GM20431 (cell line): ENCODE measurements at regions not wholly inside any gene's neighbourhood (a gene's known extent, or its start where the extent isn't known, plus 50 kb on each side); places are given as distances from the start of the nearest gene placed in this dataset.
"Not testable (repeated sequence)": the region's sequence is repeated elsewhere in the genome, so short reads cannot be mapped to it uniquely, and the experiment has no call there.

Experiments used
- in situ Hi-C: fragments of 300-500 bp; cut with MseI, MboI; formaldehyde crosslinking; loops from one replicate; pipeline ENCODE4 v1.15.0; 2020; ENCODE audit warnings: low sequenced_read_pairs; ENCODE audit not compliant: unreplicated experiment

DNA sequence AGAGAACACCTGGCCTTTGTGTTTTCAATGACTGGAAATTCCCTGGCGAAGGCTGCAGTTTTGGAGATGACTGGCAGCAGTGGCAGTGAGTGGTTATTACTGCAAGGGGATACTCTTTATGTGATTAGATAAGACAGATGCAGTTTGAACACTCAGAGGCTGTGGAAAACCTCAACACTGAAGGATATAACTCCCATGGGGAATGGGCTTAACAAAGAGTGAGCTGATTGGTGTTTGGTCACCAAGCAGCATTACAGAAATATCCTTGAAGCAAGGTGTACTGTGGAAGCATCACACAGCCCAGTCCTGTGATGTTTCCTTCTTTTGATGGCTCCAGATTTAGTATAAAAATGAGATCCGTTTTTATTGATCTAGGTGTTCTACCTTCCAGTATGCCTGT lies 490.7 kb upstream of the PTPRD start:
- in situ Hi-C loops = no loop called here

DNA sequence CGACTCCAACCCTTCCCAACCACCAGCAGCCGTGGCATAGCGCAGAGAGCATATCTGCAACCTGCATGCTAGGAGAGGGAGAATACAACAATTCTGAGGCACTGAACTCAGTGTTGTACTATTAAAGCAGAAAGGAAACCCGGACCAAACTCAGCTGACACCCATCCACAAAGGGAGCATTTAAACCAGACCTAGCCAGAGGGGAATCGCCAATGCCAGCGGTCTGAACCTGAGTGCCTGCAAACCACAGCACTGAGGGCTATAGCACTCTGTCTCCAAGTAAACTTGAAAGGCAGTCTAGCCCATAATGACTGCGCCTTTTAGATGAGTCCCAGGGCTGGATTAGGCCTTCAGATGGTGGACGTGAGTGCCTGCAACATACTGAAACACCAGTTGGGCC lies 494.4 kb upstream of the PTPRD start:
- in situ Hi-C loops = no loop called here

GRCh38 chr9:11128156-11128555 lies 515.4 kb upstream of the PTPRD start:
- in situ Hi-C loops = no loop called here

GRCh38 chr9:11135851-11136250 lies 523.0 kb upstream of the PTPRD start:
- in situ Hi-C loops = no loop called here

DNA sequence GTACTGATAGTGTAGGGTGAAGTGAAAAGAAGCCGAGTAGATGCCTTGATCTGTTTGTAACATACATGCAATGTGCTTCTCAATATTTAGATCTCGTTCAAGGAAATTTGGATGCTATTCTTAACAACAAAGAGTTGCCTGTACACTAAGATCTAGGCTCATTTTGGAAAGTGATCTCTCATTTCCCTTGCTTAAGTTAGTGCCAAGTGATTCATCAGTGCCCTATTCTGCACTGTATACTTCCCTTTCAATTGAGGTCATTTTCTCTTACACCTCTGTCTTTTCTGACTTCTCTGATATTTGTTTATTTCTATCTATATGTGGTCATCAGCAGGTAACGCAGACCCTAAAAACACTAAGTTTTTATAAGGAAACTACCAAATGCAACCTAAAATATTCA lies 528.6 kb upstream of the PTPRD start:
- in situ Hi-C loops = no loop called here

GRCh38 chr9:11142965-11143738 lies 530.4 kb upstream of the PTPRD start:
- in situ Hi-C loops = no loop called here

DNA sequence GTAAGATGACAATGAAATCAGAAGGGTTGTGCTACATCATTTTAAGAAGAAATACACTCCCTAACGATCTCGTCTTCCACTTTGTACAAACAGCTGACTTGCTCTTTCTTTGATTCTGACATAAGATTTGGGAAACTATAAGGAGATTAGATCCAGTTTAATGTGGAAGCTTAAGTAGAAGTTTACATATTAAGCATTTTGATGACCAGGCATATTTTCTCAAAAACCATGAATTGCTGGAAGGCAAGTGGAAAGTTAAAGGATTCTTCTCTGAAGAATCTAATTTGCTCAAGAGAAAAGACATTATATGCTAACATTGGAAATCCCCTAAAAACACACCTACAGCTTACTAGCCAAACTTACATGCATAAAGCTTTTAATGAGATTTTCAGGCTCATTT lies 531.9 kb upstream of the PTPRD start:
- in situ Hi-C loops = no loop called here

GRCh38 chr9:11148189-11148588 lies 535.4 kb upstream of the PTPRD start:
- in situ Hi-C loops = no loop called here

- in situ Hi-C loops = no loop called here
These were observed 536.3 kb upstream of the PTPRD start for GRCh38 chr9:11149065-11149464.

DNA sequence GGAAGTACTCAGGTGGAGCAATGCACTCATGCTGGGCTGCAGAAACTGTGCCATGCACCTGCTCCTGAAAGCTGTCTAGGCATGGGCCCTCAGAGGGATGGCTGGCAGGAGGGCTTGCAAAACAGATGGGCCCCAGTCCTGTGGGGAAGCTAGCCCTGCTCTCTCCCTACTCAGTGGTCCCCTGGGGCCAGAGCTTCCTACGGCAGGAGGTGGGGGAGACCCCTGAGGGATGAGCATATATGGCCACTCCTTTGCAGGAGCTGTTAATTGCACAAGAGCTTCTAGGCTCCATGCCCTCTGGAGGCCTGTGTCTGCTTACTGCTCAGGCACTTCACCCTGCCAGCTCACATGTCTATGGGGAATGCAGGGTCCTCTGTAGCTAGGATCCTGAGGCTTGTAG lies 545.3 kb upstream of the PTPRD start:
- in situ Hi-C loops = no loop called here

GRCh38 chr9:11158676-11159075 lies 545.9 kb upstream of the PTPRD start:
- in situ Hi-C loops = no loop called here

- in situ Hi-C loops = no loop called here
These were observed 546.6 kb upstream of the PTPRD start for GRCh38 chr9:11159318-11159862.

DNA sequence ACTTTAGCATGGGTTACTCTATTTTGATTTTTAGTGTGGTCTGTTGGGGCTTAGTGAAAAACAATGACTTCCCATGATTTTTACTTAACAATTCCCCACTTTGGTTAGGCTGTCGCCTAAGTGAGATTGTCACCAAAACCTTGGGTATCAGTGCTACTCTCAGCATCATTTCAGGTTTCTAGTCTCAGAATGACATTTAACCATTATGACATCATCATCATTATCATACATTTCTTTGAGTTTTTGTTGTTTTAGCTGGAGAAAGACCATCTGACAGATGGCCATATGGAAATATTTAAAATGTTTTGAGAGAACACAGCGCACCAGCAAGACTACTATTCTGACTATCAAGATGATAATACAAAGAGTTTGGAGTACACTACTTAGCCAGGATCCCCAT lies 551.0 kb upstream of the PTPRD start:
- in situ Hi-C loops = no loop called here

GRCh38 chr9:11182001-11182400 lies 569.2 kb upstream of the PTPRD start:
- in situ Hi-C loops = no loop called here

GRCh38 chr9:11190719-11191118 lies 577.9 kb upstream of the PTPRD start:
- in situ Hi-C loops = no loop called here

GRCh38 chr9:11192993-11193392 lies 580.2 kb upstream of the PTPRD start:
- in situ Hi-C loops = no loop called here

GRCh38 chr9:11194246-11194645 lies 581.4 kb upstream of the PTPRD start:
- in situ Hi-C loops = no loop called here

DNA sequence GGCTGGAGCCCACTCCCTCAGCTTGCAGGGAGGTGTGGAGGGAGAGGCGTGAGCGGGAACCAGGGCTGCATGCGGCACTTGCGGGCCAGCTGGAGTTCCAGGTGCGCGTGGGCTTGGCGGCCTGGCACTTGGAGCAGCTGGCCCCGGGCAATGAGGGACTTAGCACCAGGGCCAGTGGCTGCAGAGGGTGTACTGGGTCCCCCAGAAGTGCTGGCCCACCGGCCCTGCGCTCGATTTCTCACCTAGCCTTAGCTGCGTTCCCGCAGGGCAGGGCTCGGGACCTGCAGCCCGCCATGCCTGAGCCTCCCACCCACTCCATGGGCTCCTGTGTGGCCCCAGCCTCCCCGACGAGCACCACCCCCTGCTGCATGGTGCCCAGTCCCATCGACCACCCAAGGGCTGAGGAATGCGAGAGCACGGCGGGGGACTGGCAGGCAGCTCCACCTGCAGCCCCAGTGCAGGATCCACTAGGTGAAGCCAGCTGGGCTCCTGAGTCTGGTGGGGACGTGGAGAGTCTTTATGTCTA lies 584.1 kb upstream of the PTPRD start:
- in situ Hi-C loops = not testable (repeated sequence)

GRCh38 chr9:11199335-11199734 lies 586.5 kb upstream of the PTPRD start:
- in situ Hi-C loops = no loop called here

- in situ Hi-C loops = no loop called here
These were observed 591.7 kb upstream of the PTPRD start for GRCh38 chr9:11204521-11204920.

DNA sequence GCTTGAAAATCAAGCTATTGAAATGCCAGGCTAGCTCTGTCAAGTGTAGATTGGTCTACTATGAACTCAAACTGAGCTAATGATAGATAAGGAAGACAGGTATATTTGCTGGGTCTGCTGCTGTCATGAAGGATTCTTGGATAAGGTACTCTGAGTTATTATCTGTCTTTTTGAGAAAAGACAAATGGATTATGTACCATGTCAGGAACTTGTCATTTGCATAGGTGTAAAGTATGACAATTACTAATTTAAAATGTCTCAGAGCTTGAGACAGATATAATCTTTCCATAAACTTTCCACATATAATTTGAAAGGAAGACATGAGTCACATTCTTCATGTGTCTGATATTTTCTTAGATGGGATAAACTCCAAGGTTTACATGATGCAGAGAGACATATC lies 594.1 kb upstream of the PTPRD start:
- in situ Hi-C loops = no loop called here

GRCh38 chr9:11233696-11234095 lies 620.9 kb upstream of the PTPRD start:
- in situ Hi-C loops = no loop called here
